Neural cell (in vitro differentiated cells): ENCODE measurements at regions not wholly inside any gene's neighbourhood (a gene's known extent, or its start where the extent isn't known, plus 50 kb on each side); places are given as distances from the start of the nearest gene placed in this dataset.

ENCODE experiments used
- CTCF ChIP-seq: fragments of 450-650 bp; IDR thresholded peaks from 2 replicates; pipeline ENCODE4 v1.5.1; 2014; ENCODE audit warnings: antibody characterized with exemption, mild to moderate bottlenecking, moderate library complexity; ENCODE audit not compliant: poor library complexity, severe bottlenecking
- EP300 ChIP-seq: fragments of 450-650 bp; conservative IDR thresholded peaks from 2 replicates; pipeline ENCODE4 v1.6.1; 2014; ENCODE audit warnings: antibody characterized with exemption, mild to moderate bottlenecking, moderate library complexity; ENCODE audit not compliant: poor library complexity, severe bottlenecking
- POLR2AphosphoS5 ChIP-seq: IDR thresholded peaks from 2 replicates; pipeline ENCODE4 v1.6.1; 2012

- no peak for TF ChIP-seq CTCF
- TF ChIP-seq POLR2AphosphoS5 = no peak
- TF ChIP-seq EP300 = no peak
These were observed 599.0 kb downstream of the TNS3 start for GRCh38 chr7:46982928-46983327.
